ENCODE measurements at regions not wholly inside any gene's neighbourhood (a gene's known extent, or its start where the extent isn't known, plus 50 kb on each side); places are given as distances from the start of the nearest gene placed in this dataset.

- POLR2A ChIA-PET = no interaction called here
- intact Hi-C loops (cut with micrococcal nuclease) = no loop called here
- no peaks in the 10 kb centered on the region; the same call in 1 of the 2 replicates for H3K9me2 ChIP-seq (ENCODE audit: insufficient read depth)
- no peaks in the 10 kb centered on the region for H3K36me3 ChIP-seq (ENCODE audit: control insufficient read depth in 1 of 2, insufficient read depth in 2 of 2, low read length in 2 of 2)
- H3K4me2 ChIP-seq (ENCODE audit: low read length) = no peak overlapping the region
- ATAC-seq (no peak), DNase-seq (ENCODE audit: low read depth, low spot score) (no peak)
- H3K79me2 ChIP-seq (ENCODE audit: insufficient read depth, low read length) = no peaks in the 10 kb centered on the region
- TF ChIP-seq SIN3A (IDR thresholded peaks at IDR 0.05; ENCODE audit: low read depth) (no peak), CEBPB (IDR thresholded peaks at IDR 0.05; ENCODE audit: low read depth) (no peak), POLR2AphosphoS5 (IDR thresholded peaks at IDR 0.05; ENCODE audit: low read depth, low read length) (no peak), EZH2 (IDR thresholded peaks at IDR 0.05) (no peak), JUND (IDR thresholded peaks at IDR 0.05) (no peak), EGR1 (IDR thresholded peaks at IDR 0.05; ENCODE audit: low read depth) (no peak), CTCF (IDR thresholded peaks at IDR 0.05 in 2 of 3, conservative IDR thresholded peaks at IDR 0.05 in 1 of 3; ENCODE audit: borderline replicate concordance in 1 of 3, insufficient read depth in 1 of 3, low read depth in 2 of 3, low read length in 2 of 3) (no peak), TCF7L2 (IDR thresholded peaks at IDR 0.05; ENCODE audit: borderline replicate concordance, extremely low read depth, insufficient read depth, insufficient read length) (no peak), ELF1 (IDR thresholded peaks at IDR 0.05; ENCODE audit: borderline replicate concordance, low read depth) (no peak), YY1 (IDR thresholded peaks at IDR 0.05; ENCODE audit: extremely low read depth, insufficient replicate concordance, low read depth, low read length) (no peak), ZFX (IDR thresholded peaks at IDR 0.05) (no peak)
- TF ChIP-seq, protein P1, sequence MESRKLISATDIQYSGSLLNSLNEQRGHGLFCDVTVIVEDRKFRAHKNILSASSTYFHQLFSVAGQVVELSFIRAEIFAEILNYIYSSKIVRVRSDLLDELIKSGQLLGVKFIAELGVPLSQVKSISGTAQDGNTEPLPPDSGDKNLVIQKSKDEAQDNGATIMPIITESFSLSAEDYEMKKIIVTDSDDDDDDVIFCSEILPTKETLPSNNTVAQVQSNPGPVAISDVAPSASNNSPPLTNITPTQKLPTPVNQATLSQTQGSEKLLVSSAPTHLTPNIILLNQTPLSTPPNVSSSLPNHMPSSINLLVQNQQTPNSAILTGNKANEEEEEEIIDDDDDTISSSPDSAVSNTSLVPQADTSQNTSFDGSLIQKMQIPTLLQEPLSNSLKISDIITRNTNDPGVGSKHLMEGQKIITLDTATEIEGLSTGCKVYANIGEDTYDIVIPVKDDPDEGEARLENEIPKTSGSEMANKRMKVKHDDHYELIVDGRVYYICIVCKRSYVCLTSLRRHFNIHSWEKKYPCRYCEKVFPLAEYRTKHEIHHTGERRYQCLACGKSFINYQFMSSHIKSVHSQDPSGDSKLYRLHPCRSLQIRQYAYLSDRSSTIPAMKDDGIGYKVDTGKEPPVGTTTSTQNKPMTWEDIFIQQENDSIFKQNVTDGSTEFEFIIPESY (IDR thresholded peaks at IDR 0.05; ENCODE audit: extremely low read depth, insufficient replicate concordance, low read length) = no peak
- TF ChIP-seq, protein P2, sequence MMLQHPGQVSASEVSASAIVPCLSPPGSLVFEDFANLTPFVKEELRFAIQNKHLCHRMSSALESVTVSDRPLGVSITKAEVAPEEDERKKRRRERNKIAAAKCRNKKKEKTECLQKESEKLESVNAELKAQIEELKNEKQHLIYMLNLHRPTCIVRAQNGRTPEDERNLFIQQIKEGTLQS (IDR thresholded peaks at IDR 0.05) = no peak
- no peak overlapping the region for H2AFZ ChIP-seq (ENCODE audit: low read depth, low read length, poor library complexity, severe bottlenecking)
- H3K9ac ChIP-seq (ENCODE audit: low read length) = no peak overlapping the region
- no TSS peak for BruUV-seq (replicated peaks)
- no peaks in the 10 kb centered on the region for H3K4me1 ChIP-seq (ENCODE audit: control insufficient read depth in 1 of 2, insufficient read depth in 2 of 2, low read length in 2 of 2)
- no peak overlapping the region for H3K27ac ChIP-seq (ENCODE audit: low read depth, low read length)
- no peaks in the 10 kb centered on the region for H3K9me3 ChIP-seq (ENCODE audit: control insufficient read depth in 1 of 2, insufficient read depth in 1 of 2, low read depth in 1 of 2, low read length in 2 of 2)
- no peaks in the 10 kb centered on the region for H4K20me1 ChIP-seq (ENCODE audit: insufficient read depth)
- 0 out of 2 replicates have a peak, but pooled peaks cover 2% of the 10 kb centered on the region for H3K27me3 ChIP-seq (ENCODE audit: insufficient read depth, low read length)
- RAD21 ChIA-PET (ENCODE audit: low non-redundant PET in 1 of 2, low total read pairs in 2 of 2, uncharacterized antibody in 2 of 2, unreplicated experiment in 2 of 2) = no interaction called here
- CTCF ChIA-PET = no interaction called here
- H3K4me3 ChIP-seq (replicated peaks in 1 of 2; ENCODE audit: low read depth in 1 of 2, low read length in 2 of 2) = no peak overlapping the region
Observed at GRCh38 chr18:55064073-55064472, 104.8 kb upstream of the CCDC68 start.

Measured in HCT116 (cell line).